Osteoblast (primary cell): ENCODE measurements at regions not wholly inside any gene's neighbourhood (a gene's known extent, or its start where the extent isn't known, plus 50 kb on each side); places are given as distances from the start of the nearest gene placed in this dataset.

Experiments used
- DNase-seq: peaks from one replicate; pipeline ENCODE4 v3.0.0; 2011; ENCODE audit warnings: low spot score, mixed read lengths; ENCODE audit not compliant: insufficient read length; ENCODE audit errors: missing footprints
- H2AFZ ChIP-seq: 2 replicates; pipeline ENCODE4 v1.6.0; 2011; ENCODE audit warnings: mild to moderate bottlenecking, low read length
- H3K27ac ChIP-seq: 2 replicates; pipeline ENCODE4 v1.5.1; 2011; ENCODE audit warnings: mild to moderate bottlenecking, low read depth, low read length, moderate library complexity
- H3K27me3 ChIP-seq: 2 replicates; pipeline ENCODE4 v1.6.0; 2012; ENCODE audit warnings: mild to moderate bottlenecking, control low read depth, inconsistent platforms, low read length, moderate library complexity; ENCODE audit not compliant: insufficient read depth
- H3K36me3 ChIP-seq: 2 replicates; pipeline ENCODE4 v1.5.1; 2011; ENCODE audit warnings: mild to moderate bottlenecking, low read length, control low read depth, moderate library complexity; ENCODE audit not compliant: insufficient read depth
- H3K4me1 ChIP-seq: 2 replicates; pipeline ENCODE4 v1.5.1; 2011; ENCODE audit warnings: mild to moderate bottlenecking, low read length, control low read depth, moderate library complexity; ENCODE audit not compliant: insufficient read depth
- H3K4me2 ChIP-seq: 2 replicates; pipeline ENCODE4 v1.6.0; 2011; ENCODE audit warnings: mild to moderate bottlenecking, low read length; ENCODE audit not compliant: insufficient read depth
- H3K4me3 ChIP-seq: fragments of 200-600 bp; sonication (generic); 3 replicates; pipeline ENCODE4 v1.5.1; 2012; ENCODE audit warnings: mild to moderate bottlenecking, low read length, inconsistent platforms; ENCODE audit not compliant: insufficient read depth
- H3K79me2 ChIP-seq: 2 replicates; pipeline ENCODE4 v1.6.0; 2012; ENCODE audit warnings: mild to moderate bottlenecking, low read length, control low read depth, inconsistent platforms; ENCODE audit not compliant: insufficient read depth
- H3K9me3 ChIP-seq: 2 replicates; pipeline ENCODE4 v1.5.1; 2011; ENCODE audit warnings: low read depth, low read length, control low read depth
- H4K20me1 ChIP-seq: 2 replicates; pipeline ENCODE4 v1.6.0; 2012; ENCODE audit warnings: mild to moderate bottlenecking, low read length, control low read depth; ENCODE audit not compliant: insufficient read depth
- CTCF ChIP-seq: IDR thresholded peaks from 2 replicates; pipeline ENCODE4 v1.5.1; 2011; ENCODE audit warnings: mild to moderate bottlenecking, low read depth, low read length, moderate library complexity; ENCODE audit errors: extremely low read depth

DNA sequence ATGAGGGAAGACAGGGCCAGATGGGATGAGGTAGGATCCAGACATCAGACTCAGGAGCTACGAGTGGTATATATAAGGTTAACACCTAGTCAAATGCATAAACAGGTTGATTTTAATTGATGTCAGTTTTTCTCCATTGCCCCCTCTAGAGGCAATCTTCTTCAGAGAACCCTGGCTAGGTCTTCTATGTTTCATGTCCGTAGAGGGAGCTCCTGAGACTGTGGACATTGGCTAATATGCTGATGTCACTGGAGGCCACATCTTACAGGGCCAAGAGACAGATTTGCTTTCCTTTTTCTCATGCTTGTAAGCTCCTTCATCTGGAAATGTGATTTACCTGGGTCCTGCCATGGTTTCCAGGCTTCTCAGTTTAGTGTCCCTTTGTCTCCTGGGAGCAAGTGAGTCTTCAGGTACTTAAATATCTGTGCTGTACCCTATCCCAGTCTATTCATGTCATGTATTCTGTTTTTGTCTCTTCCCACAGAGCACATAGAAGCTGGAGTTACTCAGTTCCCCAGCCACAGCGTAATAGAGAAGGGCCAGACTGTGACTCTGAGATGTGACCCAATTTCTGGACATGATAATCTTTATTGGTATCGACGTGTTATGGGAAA, 161.6 kb upstream of the PRSS1 start:
- no peaks in the 10 kb centered on the region for H3K9me3 ChIP-seq
- no peaks in the 10 kb centered on the region for H3K27me3 ChIP-seq
- no peak overlapping the region for H3K4me3 ChIP-seq
- H4K20me1 ChIP-seq = no peaks in the 10 kb centered on the region
- H3K27ac ChIP-seq = peak overlapping the region; percentile 68
- peak; percentile 84 for DNase-seq
- H3K79me2 ChIP-seq = no peaks in the 10 kb centered on the region
- no peaks in the 10 kb centered on the region for H3K36me3 ChIP-seq
- no peak overlapping the region for H3K4me2 ChIP-seq
- H2AFZ ChIP-seq = peak overlapping the region; percentile 91
- peaks cover 18% of the 10 kb centered on the region for H3K4me1 ChIP-seq
- peak; percentile 95 for TF ChIP-seq CTCF

GRCh38 chr7:142586611-142587010, 162.7 kb upstream of the PRSS1 start:
- Histone ChIP-seq H3K36me3 (no peaks in the 10 kb centered on the region), H3K27ac (no peak overlapping the region), H3K4me3 (no peak overlapping the region), H3K79me2 (no peaks in the 10 kb centered on the region), H3K4me1 (peaks cover 18% of the 10 kb centered on the region), H3K27me3 (no peaks in the 10 kb centered on the region), H3K9me3 (no peaks in the 10 kb centered on the region), H2AFZ (no peak overlapping the region), H4K20me1 (no peaks in the 10 kb centered on the region), H3K4me2 (no peak overlapping the region)
- DNase-seq = no peak
- no peak for TF ChIP-seq CTCF

DNA sequence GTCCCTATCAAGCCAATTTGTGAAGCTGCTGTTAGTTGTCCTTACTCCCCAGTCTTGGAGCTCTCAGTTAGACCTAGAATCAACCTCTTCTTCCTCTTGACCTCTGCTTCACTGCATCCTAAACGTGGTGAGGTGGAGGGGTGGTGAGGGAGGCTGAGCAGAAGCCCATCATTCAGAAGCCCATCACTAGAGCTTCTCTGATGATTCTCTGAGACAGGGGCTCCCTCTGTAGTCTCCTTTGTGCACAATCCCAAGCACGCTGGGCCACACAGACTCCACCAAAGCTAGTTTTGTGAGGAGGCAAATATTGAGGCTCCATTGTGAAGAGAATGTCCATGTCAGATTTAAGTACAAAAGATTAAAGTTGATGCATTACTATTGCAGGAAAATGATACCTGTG, 163.8 kb upstream of the PRSS1 start:
- Histone ChIP-seq H3K27me3 (no peaks in the 10 kb centered on the region), H3K4me3 (no peak overlapping the region), H2AFZ (no peak overlapping the region), H3K27ac (no peak overlapping the region), H3K4me2 (no peak overlapping the region), H3K79me2 (no peaks in the 10 kb centered on the region), H3K9me3 (no peaks in the 10 kb centered on the region), H3K4me1 (peaks cover 18% of the 10 kb centered on the region), H4K20me1 (no peaks in the 10 kb centered on the region), H3K36me3 (no peaks in the 10 kb centered on the region)
- DNase-seq = peak; percentile 19
- peak; percentile 44 for TF ChIP-seq CTCF

GRCh38 chr7:142584765-142585164, 164.5 kb upstream of the PRSS1 start:
- H3K27ac ChIP-seq = no peak overlapping the region
- no peak overlapping the region for H3K4me2 ChIP-seq
- TF ChIP-seq CTCF = no peak
- H3K4me1 ChIP-seq = peaks cover 18% of the 10 kb centered on the region
- H4K20me1 ChIP-seq = no peaks in the 10 kb centered on the region
- no peaks in the 10 kb centered on the region for H3K27me3 ChIP-seq
- H3K79me2 ChIP-seq = no peaks in the 10 kb centered on the region
- H3K36me3 ChIP-seq = no peaks in the 10 kb centered on the region
- DNase-seq = no peak
- H2AFZ ChIP-seq = no peak overlapping the region
- H3K9me3 ChIP-seq = no peaks in the 10 kb centered on the region
- no peak overlapping the region for H3K4me3 ChIP-seq
